Keratinocyte (primary cell): ENCODE measurements at regions not wholly inside any gene's neighbourhood (a gene's known extent, or its start where the extent isn't known, plus 50 kb on each side); places are given as distances from the start of the nearest gene placed in this dataset.

ENCODE experiments used
- EZH2 ChIP-seq: IDR thresholded peaks from one replicate; pipeline ENCODE4 v1.6.1; 2012; ENCODE audit warnings: inconsistent platforms, mild to moderate bottlenecking, low read length, moderate library complexity
- TF ChIP-seq, protein P1 (sequence below), 3 experiments: IDR thresholded peaks in 1 of 3; conservative IDR thresholded peaks in 1 of 3; optimal IDR thresholded peaks in 1 of 3; 2 replicates in 2 of 3; 3 replicates in 1 of 3; pipeline versions ENCODE3 to v1.5.1; 2011; ENCODE audit warnings: low read length in 3 of 3, mild to moderate bottlenecking in 3 of 3, moderate library complexity in 2 of 3, control low read depth in 1 of 3, inconsistent platforms in 1 of 3; ENCODE audit not compliant: insufficient read depth in 2 of 3; ENCODE audit errors: extremely low read depth in 1 of 3

DNA sequence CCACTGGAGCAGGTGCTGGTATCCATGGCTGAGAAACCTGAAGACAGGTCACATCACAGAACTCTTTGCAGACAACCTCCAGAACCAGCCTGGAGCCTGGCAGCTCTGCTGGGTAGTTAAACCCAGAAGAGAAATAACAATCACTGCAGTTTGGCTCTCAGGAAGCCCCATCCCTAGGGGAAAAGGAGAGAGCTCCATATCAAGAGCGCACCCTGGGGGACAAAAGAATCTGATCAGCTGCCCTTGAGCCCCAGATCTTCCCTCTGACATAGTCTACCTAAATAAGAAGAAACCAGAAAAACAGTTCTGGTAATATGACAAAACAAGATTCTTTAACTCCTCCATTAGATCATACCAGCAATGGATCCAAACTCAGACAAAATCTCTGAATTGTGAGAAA, 823.2 kb upstream of the FRG1 start:
- TF ChIP-seq, protein P1, sequence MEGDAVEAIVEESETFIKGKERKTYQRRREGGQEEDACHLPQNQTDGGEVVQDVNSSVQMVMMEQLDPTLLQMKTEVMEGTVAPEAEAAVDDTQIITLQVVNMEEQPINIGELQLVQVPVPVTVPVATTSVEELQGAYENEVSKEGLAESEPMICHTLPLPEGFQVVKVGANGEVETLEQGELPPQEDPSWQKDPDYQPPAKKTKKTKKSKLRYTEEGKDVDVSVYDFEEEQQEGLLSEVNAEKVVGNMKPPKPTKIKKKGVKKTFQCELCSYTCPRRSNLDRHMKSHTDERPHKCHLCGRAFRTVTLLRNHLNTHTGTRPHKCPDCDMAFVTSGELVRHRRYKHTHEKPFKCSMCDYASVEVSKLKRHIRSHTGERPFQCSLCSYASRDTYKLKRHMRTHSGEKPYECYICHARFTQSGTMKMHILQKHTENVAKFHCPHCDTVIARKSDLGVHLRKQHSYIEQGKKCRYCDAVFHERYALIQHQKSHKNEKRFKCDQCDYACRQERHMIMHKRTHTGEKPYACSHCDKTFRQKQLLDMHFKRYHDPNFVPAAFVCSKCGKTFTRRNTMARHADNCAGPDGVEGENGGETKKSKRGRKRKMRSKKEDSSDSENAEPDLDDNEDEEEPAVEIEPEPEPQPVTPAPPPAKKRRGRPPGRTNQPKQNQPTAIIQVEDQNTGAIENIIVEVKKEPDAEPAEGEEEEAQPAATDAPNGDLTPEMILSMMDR (optimal IDR thresholded peaks at IDR 0.05 in 1 of 3, IDR thresholded peaks at IDR 0.05 in 1 of 3, conservative IDR thresholded peaks at IDR 0.05 in 1 of 3; ENCODE audit: extremely low read depth in 1 of 3, insufficient read depth in 2 of 3, low read length in 3 of 3) = no peak
- TF ChIP-seq EZH2 = no peak
